ENCODE measurements at regions not wholly inside any gene's neighbourhood (a gene's known extent, or its start where the extent isn't known, plus 50 kb on each side); places are given as distances from the start of the nearest gene placed in this dataset.

GRCh38 chr6:155980768-155981079 lies 525.1 kb upstream of the NOX3 start:
- TF ChIP-seq CEBPB (IDR thresholded peaks at IDR 0.05; ENCODE audit: low read depth) (no peak), CTCF (IDR thresholded peaks at IDR 0.05 in 2 of 3, conservative IDR thresholded peaks at IDR 0.05 in 1 of 3; ENCODE audit: borderline replicate concordance in 1 of 3, insufficient read depth in 1 of 3, low read depth in 2 of 3, low read length in 2 of 3) (no peak), ATF3 (IDR thresholded peaks at IDR 0.05) (no peak), FOSL1 (IDR thresholded peaks at IDR 0.05; ENCODE audit: low read depth) (no peak), REST (IDR thresholded peaks at IDR 0.05; ENCODE audit: low read depth) (no peak), SIN3A (IDR thresholded peaks at IDR 0.05; ENCODE audit: low read depth) (no peak), ZNF274 (IDR thresholded peaks at IDR 0.05; ENCODE audit: low read depth, low read length) (no peak), ZBTB33 (IDR thresholded peaks at IDR 0.05; ENCODE audit: extremely low read depth, insufficient replicate concordance, low read length) (no peak), SRF (IDR thresholded peaks at IDR 0.05; ENCODE audit: low read depth) (no peak), EGR1 (IDR thresholded peaks at IDR 0.05; ENCODE audit: low read depth) (no peak), POLR2AphosphoS5 (IDR thresholded peaks at IDR 0.05; ENCODE audit: low read depth, low read length) (no peak), EZH2 (IDR thresholded peaks at IDR 0.05) (no peak), POLR2A (IDR thresholded peaks at IDR 0.05; ENCODE audit: borderline replicate concordance, extremely low read depth, insufficient read depth, insufficient read length) (no peak)
